VCaP (cell line): ENCODE measurements at regions not wholly inside any gene's neighbourhood (a gene's known extent, or its start where the extent isn't known, plus 50 kb on each side); places are given as distances from the start of the nearest gene placed in this dataset.

Experiments
- H3K27ac ChIP-seq: fragments of 450-650 bp; 2 replicates; pipeline ENCODE4 v1.5.1; 2017
- TF ChIP-seq, protein P1 (sequence below): fragments of 450-650 bp; conservative IDR thresholded peaks from 2 replicates; pipeline ENCODE4 v1.5.1; 2017; ENCODE audit warnings: mild to moderate bottlenecking, moderate library complexity

DNA sequence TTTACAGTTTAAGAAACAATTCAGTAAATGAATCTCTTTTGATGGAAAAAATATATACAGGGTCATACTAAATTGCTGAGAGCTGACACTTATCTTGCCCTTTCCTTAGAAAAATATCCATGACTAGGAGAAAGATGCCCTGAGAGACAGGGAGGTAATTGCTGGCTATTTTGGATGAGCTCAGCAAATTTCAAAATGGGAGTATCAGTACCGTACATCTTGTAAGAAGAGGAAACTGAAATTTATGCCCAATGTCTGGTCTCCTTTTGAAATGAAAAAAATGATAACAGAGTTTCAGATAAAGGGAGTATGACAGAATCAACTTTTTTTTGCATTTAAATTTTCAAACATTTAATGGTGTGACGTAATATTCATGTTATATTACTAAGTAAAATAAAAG, 415.8 kb upstream of the CDH10 start:
- TF ChIP-seq, protein P1, sequence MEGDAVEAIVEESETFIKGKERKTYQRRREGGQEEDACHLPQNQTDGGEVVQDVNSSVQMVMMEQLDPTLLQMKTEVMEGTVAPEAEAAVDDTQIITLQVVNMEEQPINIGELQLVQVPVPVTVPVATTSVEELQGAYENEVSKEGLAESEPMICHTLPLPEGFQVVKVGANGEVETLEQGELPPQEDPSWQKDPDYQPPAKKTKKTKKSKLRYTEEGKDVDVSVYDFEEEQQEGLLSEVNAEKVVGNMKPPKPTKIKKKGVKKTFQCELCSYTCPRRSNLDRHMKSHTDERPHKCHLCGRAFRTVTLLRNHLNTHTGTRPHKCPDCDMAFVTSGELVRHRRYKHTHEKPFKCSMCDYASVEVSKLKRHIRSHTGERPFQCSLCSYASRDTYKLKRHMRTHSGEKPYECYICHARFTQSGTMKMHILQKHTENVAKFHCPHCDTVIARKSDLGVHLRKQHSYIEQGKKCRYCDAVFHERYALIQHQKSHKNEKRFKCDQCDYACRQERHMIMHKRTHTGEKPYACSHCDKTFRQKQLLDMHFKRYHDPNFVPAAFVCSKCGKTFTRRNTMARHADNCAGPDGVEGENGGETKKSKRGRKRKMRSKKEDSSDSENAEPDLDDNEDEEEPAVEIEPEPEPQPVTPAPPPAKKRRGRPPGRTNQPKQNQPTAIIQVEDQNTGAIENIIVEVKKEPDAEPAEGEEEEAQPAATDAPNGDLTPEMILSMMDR: no peak
- no peak overlapping the region for H3K27ac ChIP-seq

DNA sequence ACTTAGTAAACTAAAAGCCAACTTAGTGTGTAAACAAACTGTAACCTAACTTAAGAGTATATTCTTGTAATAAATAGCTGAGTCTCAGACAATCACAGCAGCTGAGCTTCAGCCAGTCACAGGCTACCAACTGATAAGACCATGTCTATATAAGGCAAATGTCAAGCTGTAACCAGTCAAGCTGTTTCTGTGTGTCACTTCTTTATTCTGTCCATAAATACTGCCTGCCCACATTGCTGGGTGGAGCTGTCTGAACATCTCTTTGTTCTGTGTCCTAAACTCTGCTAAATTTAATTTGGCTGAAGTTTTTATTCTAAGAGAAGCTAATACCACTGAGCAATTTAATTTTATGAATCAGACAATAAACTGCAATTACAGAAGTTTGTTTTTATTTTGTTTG, 412.1 kb upstream of the CDH10 start:
- H3K27ac ChIP-seq: no peak overlapping the region
- TF ChIP-seq, protein P1: no peak

DNA sequence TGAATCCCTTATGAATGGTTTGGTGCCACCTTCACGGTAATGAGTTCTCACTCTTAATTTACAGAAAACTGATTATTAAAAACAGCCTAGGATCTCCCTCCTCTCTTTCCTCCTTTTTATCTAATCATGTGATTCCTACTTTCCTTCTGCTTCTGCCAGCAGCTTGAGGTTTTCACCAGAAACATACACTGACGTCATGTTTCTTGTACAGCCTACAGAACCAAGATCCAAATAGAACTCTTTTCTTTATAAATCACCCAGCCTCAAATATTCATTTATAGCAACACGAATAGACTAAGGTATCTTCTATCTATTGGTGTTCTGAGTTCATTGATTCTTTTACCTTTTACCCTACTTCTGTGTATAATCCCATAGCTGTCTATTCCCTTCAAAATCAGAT, 388.9 kb upstream of the CDH10 start:
- TF ChIP-seq, protein P1: no peak
- no peak overlapping the region for H3K27ac ChIP-seq

DNA sequence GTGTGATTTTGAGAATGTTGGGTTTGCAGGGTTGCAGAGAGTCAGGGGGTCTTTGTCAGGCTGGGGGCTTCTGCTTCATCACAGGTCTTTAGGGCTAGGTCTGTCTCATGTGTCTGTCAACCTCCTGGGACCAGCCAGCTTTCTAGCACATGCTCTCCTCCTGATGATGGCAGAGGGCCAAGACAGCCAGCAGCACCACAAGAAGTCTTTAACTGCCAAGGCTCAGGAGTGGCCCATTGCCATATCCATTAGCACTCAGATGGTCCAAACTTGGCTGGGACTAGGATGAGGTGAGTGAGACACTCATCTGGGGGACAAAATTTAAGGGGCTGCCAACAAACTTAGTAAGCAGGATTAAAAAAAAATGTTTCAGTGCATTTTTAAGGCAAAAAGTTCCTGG, 384.2 kb upstream of the CDH10 start:
- TF ChIP-seq, protein P1: no peak
- H3K27ac ChIP-seq: no peak overlapping the region

DNA sequence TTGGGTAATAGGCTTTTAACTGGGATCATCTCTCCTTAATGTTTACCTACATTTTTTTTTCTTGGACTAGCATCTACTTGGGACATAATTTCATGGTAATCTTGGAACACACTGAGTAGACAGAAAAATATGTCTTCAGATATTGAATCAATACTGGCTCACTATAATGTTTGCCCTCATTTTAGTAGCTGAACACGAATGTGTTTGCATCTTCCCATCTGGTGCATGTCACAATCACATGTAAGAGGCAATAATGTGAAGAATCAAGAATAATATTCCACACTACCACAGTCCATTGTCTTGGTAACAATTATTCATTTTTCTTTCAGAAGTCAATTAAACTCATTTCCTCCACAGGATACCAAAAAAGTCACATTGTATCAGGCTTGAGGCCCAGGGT, 382.7 kb upstream of the CDH10 start:
- TF ChIP-seq, protein P1: no peak
- H3K27ac ChIP-seq: no peak overlapping the region

DNA sequence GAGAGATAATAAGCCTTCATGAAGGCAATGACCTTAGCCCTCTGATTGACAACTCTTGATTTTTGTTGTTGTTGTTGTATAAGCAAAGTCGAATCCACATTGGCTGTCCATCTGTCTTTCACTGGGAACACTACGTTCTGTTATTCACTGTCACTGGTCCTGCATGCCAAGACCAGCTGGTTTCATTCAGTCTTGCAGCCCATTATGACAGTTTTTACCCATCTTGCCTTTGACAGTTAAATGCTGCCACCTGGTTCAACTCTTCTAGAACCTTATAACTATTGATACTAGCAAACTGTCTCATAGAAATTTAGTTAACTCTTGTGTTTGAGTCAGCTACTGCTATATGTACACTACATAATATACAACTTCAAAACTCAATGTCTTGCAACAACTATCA, 382.3 kb upstream of the CDH10 start:
- H3K27ac ChIP-seq: no peak overlapping the region
- TF ChIP-seq, protein P1: no peak

DNA sequence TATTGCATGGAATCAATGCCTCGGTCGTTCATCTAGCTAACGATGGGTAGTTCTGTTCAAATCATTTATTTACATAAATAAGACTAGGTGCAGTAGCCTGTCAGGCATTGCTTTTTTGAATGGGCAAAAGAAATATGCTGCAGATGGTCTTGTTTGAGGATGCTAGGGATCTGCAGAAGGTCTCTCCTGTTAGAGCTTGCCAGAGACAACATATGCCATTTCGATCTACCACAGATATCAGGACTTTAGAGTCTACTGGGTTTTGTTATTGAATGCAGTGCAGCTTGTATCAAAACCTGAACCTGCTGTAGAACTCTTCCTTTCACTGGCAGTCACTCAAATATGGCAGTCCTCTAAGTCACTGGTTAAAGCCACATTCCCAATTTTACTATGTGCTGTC, 381.1 kb upstream of the CDH10 start:
- H3K27ac ChIP-seq: no peak overlapping the region
- TF ChIP-seq, protein P1: no peak

DNA sequence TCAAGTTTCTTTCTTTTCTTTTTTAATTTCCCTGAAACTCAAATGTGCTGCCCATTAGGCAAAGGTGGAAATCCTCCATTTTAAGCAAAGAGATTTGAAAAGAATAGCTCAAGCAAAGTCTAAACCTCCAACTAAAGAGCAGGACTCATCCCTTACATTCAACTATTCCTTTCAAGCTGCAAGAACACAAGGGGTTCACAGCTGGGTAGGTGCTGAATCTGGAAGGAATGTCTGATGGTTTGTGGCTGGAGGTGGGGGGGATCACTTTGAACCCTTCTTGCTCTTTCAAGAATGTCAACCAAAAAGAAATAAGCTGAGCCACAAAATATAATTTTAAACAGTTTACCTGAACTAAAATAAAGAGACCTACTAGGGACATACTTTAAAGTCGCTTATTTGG, 375.7 kb upstream of the CDH10 start:
- TF ChIP-seq, protein P1: no peak
- no peak overlapping the region for H3K27ac ChIP-seq
